Activated naive CD8-positive, alpha-beta T cell treated with anti-CD3 and anti-CD28 coated beads for 36 hours (primary cell): ENCODE measurements at regions not wholly inside any gene's neighbourhood (a gene's known extent, or its start where the extent isn't known, plus 50 kb on each side); places are given as distances from the start of the nearest gene placed in this dataset.

Experiments
- DNase-seq: peaks from one replicate; pipeline ENCODE4 v3.0.0; 2021
- H3K27ac Mint-ChIP-seq: one replicate; pipeline ENCODE4 v1.8.0; 2022; ENCODE audit warnings: mild to moderate bottlenecking, moderate library complexity, mixed read lengths
- H3K27me3 Mint-ChIP-seq: one replicate; pipeline ENCODE4 v1.8.0; 2022; ENCODE audit warnings: mild to moderate bottlenecking, mixed read lengths
- H3K36me3 Mint-ChIP-seq: one replicate; pipeline ENCODE4 v1.8.0; 2021; ENCODE audit warnings: mild to moderate bottlenecking, mixed read lengths
- H3K4me1 Mint-ChIP-seq: one replicate; pipeline ENCODE4 v1.8.0; 2021; ENCODE audit warnings: mixed read lengths
- H3K4me3 Mint-ChIP-seq: one replicate; pipeline ENCODE4 v1.8.0; 2022; ENCODE audit warnings: mild to moderate bottlenecking, moderate library complexity, mixed read lengths
- H3K9me3 Mint-ChIP-seq: one replicate; pipeline ENCODE4 v1.8.0; 2022; ENCODE audit warnings: mixed read lengths

DNA sequence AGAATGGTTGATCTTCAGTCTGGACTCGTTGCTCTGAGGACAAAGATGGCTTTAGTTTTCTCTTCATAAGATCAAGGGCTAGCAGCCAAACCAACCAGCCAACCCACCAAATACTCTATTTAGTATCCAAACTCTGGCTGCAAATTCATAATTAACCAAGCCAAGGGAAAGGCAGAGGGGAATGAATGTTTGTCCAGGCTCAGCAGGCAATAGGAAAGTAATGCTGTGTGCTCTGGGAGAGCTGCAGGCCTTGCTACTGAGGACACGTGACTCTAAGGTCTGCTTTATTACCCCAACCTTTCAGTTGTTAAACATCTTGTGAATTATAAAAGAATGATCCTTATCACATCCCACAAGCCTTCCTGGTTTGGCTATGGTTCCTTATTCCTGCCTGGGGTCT lies 52.3 kb upstream of the GALNT15 start:
- no peak for DNase-seq
- Mint-ChIP-seq H3K4me3 (no peak overlapping the region), H3K27me3 (no peaks in the 10 kb centered on the region), H3K27ac (no peak overlapping the region), H3K9me3 (no peaks in the 10 kb centered on the region), H3K4me1 (no peaks in the 10 kb centered on the region), H3K36me3 (no peaks in the 10 kb centered on the region)

DNA sequence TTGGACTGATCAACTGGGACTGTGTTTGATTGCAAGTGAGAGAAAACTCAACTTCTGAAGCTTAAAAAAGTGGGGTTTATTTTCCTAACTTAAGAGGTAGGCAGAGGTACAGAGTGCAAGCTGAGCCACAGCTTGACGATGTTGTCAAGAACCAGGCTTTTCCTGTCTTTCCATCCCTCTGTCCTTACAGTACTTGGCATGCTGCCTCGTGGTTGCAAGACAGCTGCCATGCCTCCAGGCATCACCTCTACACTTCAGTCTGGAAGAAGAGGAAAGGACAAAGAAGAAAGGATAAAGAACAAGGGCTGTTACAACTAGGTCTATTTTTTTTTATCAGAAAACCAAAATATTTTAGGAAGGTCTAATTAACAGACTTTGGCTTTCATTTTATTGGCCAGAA lies 51.8 kb upstream of the GALNT15 start:
- Mint-ChIP-seq H3K36me3 (no peaks in the 10 kb centered on the region), H3K27ac (no peak overlapping the region), H3K9me3 (no peaks in the 10 kb centered on the region), H3K4me3 (no peak overlapping the region), H3K4me1 (no peaks in the 10 kb centered on the region), H3K27me3 (no peaks in the 10 kb centered on the region)
- DNase-seq = no peak

DNA sequence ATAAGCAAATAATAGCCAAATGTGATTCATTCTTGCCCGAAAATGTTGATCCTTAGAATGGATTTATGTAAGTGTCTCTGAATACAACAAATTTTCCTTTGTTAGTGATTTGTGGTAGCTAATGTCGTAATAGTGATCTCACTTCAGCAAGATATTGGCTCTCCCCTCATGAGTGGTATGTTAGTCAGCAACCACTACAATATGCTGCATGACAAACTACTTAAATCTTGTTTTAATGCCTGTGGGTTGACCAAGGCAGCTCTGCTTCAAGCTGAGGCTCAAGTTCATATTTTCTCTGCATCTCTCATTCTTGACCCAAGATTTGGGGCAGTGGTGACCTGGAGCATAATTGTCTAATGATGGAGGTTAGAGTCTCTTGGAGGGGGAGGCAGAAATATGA lies 49.8 kb upstream of the GALNT15 start:
- H3K27me3 Mint-ChIP-seq = no peaks in the 10 kb centered on the region
- no peak for DNase-seq
- H3K27ac Mint-ChIP-seq = no peak overlapping the region
- no peak overlapping the region for H3K4me3 Mint-ChIP-seq
- H3K9me3 Mint-ChIP-seq = no peaks in the 10 kb centered on the region
- no peaks in the 10 kb centered on the region for H3K4me1 Mint-ChIP-seq
- H3K36me3 Mint-ChIP-seq = no peaks in the 10 kb centered on the region
